H9 (cell line): ENCODE measurements at regions not wholly inside any gene's neighbourhood (a gene's known extent, or its start where the extent isn't known, plus 50 kb on each side); places are given as distances from the start of the nearest gene placed in this dataset.

Experiments used
- DNase-seq: peaks from one replicate; pipeline ENCODE4 v3.0.0-alpha.2; 2017
- H2AFZ ChIP-seq: one replicate; pipeline ENCODE4 v1.6.1; 2013; ENCODE audit warnings: mild to moderate bottlenecking, low read length, control low read depth, moderate library complexity
- H2AK5ac ChIP-seq: 2 replicates; pipeline ENCODE4 v1.6.1; 2013; ENCODE audit warnings: low read length, control low read depth, mixed read lengths; ENCODE audit not compliant: insufficient read length
- H2BK120ac ChIP-seq: one replicate; pipeline ENCODE4 v1.6.1; 2013; ENCODE audit warnings: low read depth, mild to moderate bottlenecking, low read length, control low read depth, inconsistent platforms; ENCODE audit not compliant: poor library complexity, severe bottlenecking
- H2BK12ac ChIP-seq: 2 replicates; pipeline ENCODE4 v1.6.1; 2013; ENCODE audit warnings: low read length, control low read depth, mixed read lengths, low read depth; ENCODE audit not compliant: insufficient read length
- H2BK15ac ChIP-seq: 2 replicates; pipeline ENCODE4 v1.6.1; 2013; ENCODE audit warnings: low read depth, low read length, control low read depth
- H2BK20ac ChIP-seq: one replicate; pipeline ENCODE4 v1.6.1; 2013; ENCODE audit warnings: low read depth, mild to moderate bottlenecking, low read length, control low read depth, inconsistent platforms; ENCODE audit not compliant: poor library complexity, severe bottlenecking
- H2BK5ac ChIP-seq: 2 replicates; pipeline ENCODE4 v1.6.1; 2013; ENCODE audit warnings: low read length, control low read depth, mixed read lengths; ENCODE audit not compliant: insufficient read length
- H3K14ac ChIP-seq: 2 replicates; pipeline ENCODE4 v1.6.1; 2013; ENCODE audit warnings: low read length, control low read depth; ENCODE audit not compliant: insufficient read depth
- H3K18ac ChIP-seq: 2 replicates; pipeline ENCODE4 v1.6.1; 2013; ENCODE audit warnings: low read depth, mild to moderate bottlenecking, mixed read lengths, low read length, control low read depth; ENCODE audit not compliant: insufficient read length
- H3K23ac ChIP-seq: 2 replicates; pipeline ENCODE4 v1.6.1; 2013; ENCODE audit warnings: low read length, control low read depth, mixed read lengths, low read depth; ENCODE audit not compliant: insufficient read length
- H3K23me2 ChIP-seq: 2 replicates; pipeline ENCODE4 v1.6.1; 2013; ENCODE audit warnings: low read depth, mild to moderate bottlenecking, mixed read lengths, low read length, control low read depth; ENCODE audit not compliant: insufficient read length, poor library complexity, severe bottlenecking
- H3K27ac ChIP-seq: 2 replicates; pipeline ENCODE4 v1.5.1; 2013; ENCODE audit warnings: low read length, control low read depth, mixed read lengths, low read depth; ENCODE audit not compliant: insufficient read length
- H3K27me3 ChIP-seq: 2 replicates; pipeline ENCODE4 v1.6.1; 2013; ENCODE audit warnings: low read length, control low read depth, inconsistent platforms; ENCODE audit not compliant: insufficient read depth
- H3K4ac ChIP-seq: 2 replicates; pipeline ENCODE4 v1.6.1; 2013; ENCODE audit warnings: low read depth, mild to moderate bottlenecking, control low read depth, inconsistent platforms, low read length, moderate library complexity
- H3K4me1 ChIP-seq: 2 replicates; pipeline ENCODE4 v1.6.1; 2013; ENCODE audit warnings: low read length, control low read depth, inconsistent platforms; ENCODE audit not compliant: insufficient read depth
- H3K4me2 ChIP-seq: 2 replicates; pipeline ENCODE4 v1.6.1; 2013; ENCODE audit warnings: low read length, control low read depth, mixed read lengths; ENCODE audit not compliant: insufficient read length, insufficient read depth
- H3K56ac ChIP-seq: 2 replicates; pipeline ENCODE4 v1.6.1; 2013; ENCODE audit warnings: low read depth, mild to moderate bottlenecking, mixed read lengths, low read length, control low read depth; ENCODE audit not compliant: insufficient read length
- H3K79me1 ChIP-seq: 2 replicates; pipeline ENCODE4 v1.6.1; 2013; ENCODE audit warnings: low read depth, mild to moderate bottlenecking, moderate library complexity, low read length, control low read depth, inconsistent platforms; ENCODE audit not compliant: insufficient read depth, poor library complexity, severe bottlenecking
- H3K79me2 ChIP-seq: 2 replicates; pipeline ENCODE4 v1.6.1; 2013; ENCODE audit warnings: low read length, control low read depth, inconsistent platforms; ENCODE audit not compliant: insufficient read depth
- H3K9ac ChIP-seq: 2 replicates; pipeline ENCODE4 v1.6.1; 2013; ENCODE audit warnings: low read length, control low read depth, mixed read lengths; ENCODE audit not compliant: insufficient read length; ENCODE audit errors: extremely low read depth
- H3K9me3 ChIP-seq: one replicate; pipeline ENCODE4 v1.6.1; 2013; ENCODE audit warnings: low read depth, low read length, inconsistent platforms; ENCODE audit not compliant: control insufficient read depth
- H3T11ph ChIP-seq: one replicate; pipeline ENCODE4 v1.6.1; 2013; ENCODE audit warnings: mild to moderate bottlenecking, low read length, control low read depth, inconsistent platforms
- H4K20me1 ChIP-seq: one replicate; pipeline ENCODE4 v1.6.1; 2013; ENCODE audit not compliant: control insufficient read depth, insufficient read length, insufficient read depth
- H4K5ac ChIP-seq: 2 replicates; pipeline ENCODE4 v1.6.1; 2013; ENCODE audit warnings: low read depth, mild to moderate bottlenecking, mixed read lengths, low read length, control low read depth; ENCODE audit not compliant: insufficient read length
- H4K8ac ChIP-seq: replicated peaks from 2 replicates; pipeline ENCODE4 v1.6.1; 2013; ENCODE audit warnings: low read length, control low read depth, mixed read lengths, low read depth; ENCODE audit not compliant: insufficient read length
- H4K91ac ChIP-seq: 2 replicates; pipeline ENCODE4 v1.6.1; 2013; ENCODE audit warnings: low read depth, mild to moderate bottlenecking, moderate library complexity, mixed read lengths, low read length, control low read depth; ENCODE audit not compliant: insufficient read length
- H3K27ac Mint-ChIP-seq, 3 experiments: 2 replicates in 2 of 3; 3 replicates in 1 of 3; pipeline ENCODE4 v1.8.0; 2020 to 2021; ENCODE audit warnings: mixed read lengths in 3 of 3, mild to moderate bottlenecking in 1 of 3, moderate library complexity in 1 of 3
- H3K27me3 Mint-ChIP-seq: 2 replicates; pipeline ENCODE4 v1.8.0; 2021; ENCODE audit warnings: low read depth, mild to moderate bottlenecking, moderate library complexity, mixed read lengths
- H3K36me3 Mint-ChIP-seq, 3 experiments: 2 replicates in 2 of 3; 3 replicates in 1 of 3; pipeline ENCODE4 v1.8.0; 2020 to 2021; ENCODE audit warnings: low read depth in 3 of 3, mixed read lengths in 3 of 3; ENCODE audit not compliant: insufficient read depth in 1 of 3
- H3K4me1 Mint-ChIP-seq, 2 experiments: 2 replicates each; pipeline ENCODE4 v1.8.0; 2020; ENCODE audit warnings: mixed read lengths in 2 of 2
- H3K4me3 Mint-ChIP-seq, 2 experiments: 2 replicates in 1 of 2; 3 replicates in 1 of 2; pipeline ENCODE4 v1.8.0; 2020 to 2021; ENCODE audit warnings: mild to moderate bottlenecking in 2 of 2, mixed read lengths in 2 of 2, moderate library complexity in 1 of 2
- H3K9me3 Mint-ChIP-seq, 2 experiments: 2 replicates in 1 of 2; 3 replicates in 1 of 2; pipeline ENCODE4 v1.8.0; 2020; ENCODE audit warnings: mild to moderate bottlenecking in 2 of 2, mixed read lengths in 2 of 2, moderate library complexity in 1 of 2
- WGBS: extraction: QIAGEN DNeasy Blood & Tissue Kit; methylation state at CpG from one replicate; pipeline ENCODE4 v1.1.7; 2013; ENCODE audit warnings: missing lambda C conversion rate, low lambda C conversion rate, mixed read lengths; ENCODE audit not compliant: insufficient read length; ENCODE audit errors: extremely low coverage; 5-methylcytosine and 5-hydroxymethylcytosine counted together
- TF ChIP-seq, protein P1 (sequence below): fragments of 200-600 bp; sonication (generic); conservative IDR thresholded peaks from 3 replicates; pipeline ENCODE4 v1.8.0; 2021; ENCODE audit warnings: antibody characterized with exemption, mild to moderate bottlenecking

DNA sequence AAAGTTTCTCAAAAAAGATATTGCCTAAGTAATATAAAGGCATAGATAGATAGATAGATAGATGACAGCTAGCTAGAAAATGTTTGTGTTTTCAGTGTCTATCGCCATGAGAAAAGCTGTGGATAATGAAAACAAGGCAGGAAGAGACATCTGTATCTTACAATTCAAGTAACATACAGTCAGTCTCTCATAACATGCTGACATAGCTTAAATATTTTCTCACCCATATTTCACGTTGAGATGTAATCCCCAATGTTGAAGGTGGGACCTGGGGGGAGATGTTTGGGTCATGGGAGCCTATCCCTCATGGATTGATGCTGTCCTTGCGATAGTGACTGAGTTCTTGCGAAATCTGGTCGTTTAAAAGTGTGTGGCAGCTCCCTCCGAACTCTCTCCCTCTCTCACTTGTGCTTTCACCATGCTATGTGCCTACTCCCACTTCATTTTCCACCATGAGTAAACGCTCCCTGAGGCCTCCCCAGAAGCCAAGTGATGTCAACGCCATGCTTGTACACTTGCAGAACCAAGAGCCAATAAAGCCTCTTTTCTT, 856.8 kb upstream of the ADAMTS5 start:
- H3K36me3 Mint-ChIP-seq: peaks cover 0 to 4% (median 2%) of the 10 kb centered on the region in 3 experiments; a peak in 3 of 7 replicates
- H3K79me2 ChIP-seq: no peaks in the 10 kb centered on the region
- H3K79me1 ChIP-seq: no peaks in the 10 kb centered on the region
- no peak overlapping the region for H3K18ac ChIP-seq
- H2BK15ac ChIP-seq: no peak overlapping the region
- H2AFZ ChIP-seq: no peak overlapping the region
- H3T11ph ChIP-seq: no peak overlapping the region
- no peak overlapping the region for H2BK5ac ChIP-seq
- no peak for DNase-seq
- no peak overlapping the region for H4K8ac ChIP-seq
- H3K4me3 Mint-ChIP-seq: no peak overlapping the region
- no peaks in the 10 kb centered on the region for H3K4me1 Mint-ChIP-seq
- H4K20me1 ChIP-seq: no peaks in the 10 kb centered on the region
- H3K4me2 ChIP-seq: no peak overlapping the region
- H2BK12ac ChIP-seq: no peak overlapping the region
- no peak overlapping the region for H3K23ac ChIP-seq
- no peak overlapping the region for H3K4ac ChIP-seq
- no peak overlapping the region for H4K91ac ChIP-seq
- H3K27ac ChIP-seq: no peak overlapping the region
- no peak overlapping the region for H3K14ac ChIP-seq
- no peaks in the 10 kb centered on the region for H3K27me3 Mint-ChIP-seq
- H3K9me3 Mint-ChIP-seq: peaks cover 0 to 3% of the 10 kb centered on the region in 2 experiments; a peak in 2 of 5 replicates
- no peaks in the 10 kb centered on the region for H3K4me1 ChIP-seq
- no peaks in the 10 kb centered on the region for H3K9me3 ChIP-seq
- H2BK120ac ChIP-seq: no peak overlapping the region
- no peak overlapping the region for H2BK20ac ChIP-seq
- no peaks in the 10 kb centered on the region for H3K27me3 ChIP-seq
- H3K9ac ChIP-seq: no peak overlapping the region
- no peak overlapping the region for H4K5ac ChIP-seq
- H3K27ac Mint-ChIP-seq: peak overlapping the region in 1 of 3 experiments; percentile 60; a peak in 1 of 7 replicates
- no peaks in the 10 kb centered on the region for H3K23me2 ChIP-seq
- H2AK5ac ChIP-seq: no peak overlapping the region
- no peak overlapping the region for H3K56ac ChIP-seq
- TF ChIP-seq, protein P1, sequence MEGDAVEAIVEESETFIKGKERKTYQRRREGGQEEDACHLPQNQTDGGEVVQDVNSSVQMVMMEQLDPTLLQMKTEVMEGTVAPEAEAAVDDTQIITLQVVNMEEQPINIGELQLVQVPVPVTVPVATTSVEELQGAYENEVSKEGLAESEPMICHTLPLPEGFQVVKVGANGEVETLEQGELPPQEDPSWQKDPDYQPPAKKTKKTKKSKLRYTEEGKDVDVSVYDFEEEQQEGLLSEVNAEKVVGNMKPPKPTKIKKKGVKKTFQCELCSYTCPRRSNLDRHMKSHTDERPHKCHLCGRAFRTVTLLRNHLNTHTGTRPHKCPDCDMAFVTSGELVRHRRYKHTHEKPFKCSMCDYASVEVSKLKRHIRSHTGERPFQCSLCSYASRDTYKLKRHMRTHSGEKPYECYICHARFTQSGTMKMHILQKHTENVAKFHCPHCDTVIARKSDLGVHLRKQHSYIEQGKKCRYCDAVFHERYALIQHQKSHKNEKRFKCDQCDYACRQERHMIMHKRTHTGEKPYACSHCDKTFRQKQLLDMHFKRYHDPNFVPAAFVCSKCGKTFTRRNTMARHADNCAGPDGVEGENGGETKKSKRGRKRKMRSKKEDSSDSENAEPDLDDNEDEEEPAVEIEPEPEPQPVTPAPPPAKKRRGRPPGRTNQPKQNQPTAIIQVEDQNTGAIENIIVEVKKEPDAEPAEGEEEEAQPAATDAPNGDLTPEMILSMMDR: no peak
- no CpG with 5 or more reads among the region's 8 CpGs for WGBS
